Mesenchymal stem cell (in vitro differentiated cells and primary cell): ENCODE measurements at regions not wholly inside any gene's neighbourhood (a gene's known extent, or its start where the extent isn't known, plus 50 kb on each side); places are given as distances from the start of the nearest gene placed in this dataset.

Experiments used
- DNase-seq: peaks from one replicate; pipeline ENCODE4 v3.0.0-alpha.2; 2013
- H2AFZ ChIP-seq: one replicate; pipeline ENCODE4 v1.6.1; 2013; ENCODE audit warnings: low read depth, mild to moderate bottlenecking, control low read depth, inconsistent platforms, low read length, moderate library complexity
- H2AK5ac ChIP-seq: 2 replicates; pipeline ENCODE4 v1.6.1; 2013; ENCODE audit warnings: low read length, moderate library complexity, mild to moderate bottlenecking, inconsistent platforms; ENCODE audit not compliant: severe bottlenecking
- H2BK120ac ChIP-seq: one replicate; pipeline ENCODE4 v1.6.1; 2013; ENCODE audit warnings: low read depth, mild to moderate bottlenecking, inconsistent platforms, low read length, moderate library complexity
- H2BK12ac ChIP-seq, 2 experiments: one replicate each; pipeline ENCODE4 v1.6.1; 2013; ENCODE audit warnings: inconsistent platforms in 2 of 2, low read length in 2 of 2, mild to moderate bottlenecking in 2 of 2, moderate library complexity in 2 of 2, control low read depth in 1 of 2
- H2BK15ac ChIP-seq: one replicate; pipeline ENCODE4 v1.6.1; 2013; ENCODE audit warnings: mild to moderate bottlenecking, low read depth, inconsistent platforms; ENCODE audit not compliant: poor library complexity, severe bottlenecking
- H2BK5ac ChIP-seq: 2 replicates; pipeline ENCODE4 v1.6.1; 2013; ENCODE audit warnings: low read depth, mild to moderate bottlenecking, low read length, control low read depth, inconsistent platforms; ENCODE audit not compliant: poor library complexity, severe bottlenecking
- H3K14ac ChIP-seq, 2 experiments: one replicate each; pipeline ENCODE4 v1.6.1; 2013; ENCODE audit warnings: inconsistent platforms in 2 of 2, low read length in 2 of 2, control low read depth in 1 of 2, mild to moderate bottlenecking in 1 of 2, moderate library complexity in 1 of 2
- H3K18ac ChIP-seq, 2 experiments: one replicate each; pipeline ENCODE4 v1.6.1; 2013; ENCODE audit warnings: inconsistent platforms in 2 of 2, low read length in 2 of 2, control low read depth in 1 of 2, low read depth in 1 of 2, mild to moderate bottlenecking in 1 of 2
- H3K23ac ChIP-seq, 2 experiments: one replicate each; pipeline ENCODE4 v1.6.1; 2013; ENCODE audit warnings: inconsistent platforms in 2 of 2, low read length in 2 of 2, mild to moderate bottlenecking in 2 of 2, moderate library complexity in 2 of 2, control low read depth in 1 of 2
- H3K27ac ChIP-seq: 2 replicates; pipeline ENCODE4 v1.5.1; 2013; ENCODE audit warnings: mild to moderate bottlenecking, moderate library complexity, low read length, control low read depth, inconsistent platforms; ENCODE audit not compliant: poor library complexity, severe bottlenecking
- H3K27me3 ChIP-seq, 2 experiments: 2 replicates each; pipeline versions ENCODE4 v1.6.1 to v1.7.0; 2013; ENCODE audit warnings: low read length in 2 of 2, mild to moderate bottlenecking in 2 of 2, moderate library complexity in 2 of 2, control low read depth in 1 of 2, inconsistent platforms in 1 of 2; ENCODE audit not compliant: control insufficient read depth in 1 of 2, insufficient read depth in 1 of 2
- H3K36me3 ChIP-seq, 2 experiments: 2 replicates each; pipeline versions ENCODE4 v1.6.1 to v1.7.0; 2013; ENCODE audit warnings: low read length in 2 of 2, control low read depth in 1 of 2, inconsistent platforms in 1 of 2, low read depth in 1 of 2, mild to moderate bottlenecking in 1 of 2; ENCODE audit not compliant: insufficient read depth in 2 of 2, control insufficient read depth in 1 of 2
- H3K4ac ChIP-seq, 2 experiments: one replicate each; pipeline ENCODE4 v1.6.1; 2013; ENCODE audit warnings: inconsistent platforms in 2 of 2, low read length in 2 of 2, mild to moderate bottlenecking in 2 of 2, moderate library complexity in 2 of 2, control low read depth in 1 of 2, low read depth in 1 of 2
- H3K4me1 ChIP-seq: 2 replicates; pipeline ENCODE4 v1.6.1; 2013; ENCODE audit warnings: low read depth, low read length, control low read depth; ENCODE audit not compliant: control insufficient read depth, insufficient read depth
- H3K4me2 ChIP-seq: 2 replicates; pipeline ENCODE4 v1.6.1; 2013; ENCODE audit warnings: low read length, mild to moderate bottlenecking, inconsistent platforms; ENCODE audit not compliant: poor library complexity, severe bottlenecking
- H3K4me3 ChIP-seq, 2 experiments: 2 replicates each; pipeline versions ENCODE4 v1.5.1 to v1.7.0; 2013; ENCODE audit warnings: low read length in 2 of 2, mild to moderate bottlenecking in 2 of 2, control low read depth in 1 of 2, low read depth in 1 of 2; ENCODE audit not compliant: insufficient read depth in 1 of 2
- H3K79me1 ChIP-seq: replicated peaks from 2 replicates; pipeline ENCODE4 v1.6.1; 2013; ENCODE audit warnings: mild to moderate bottlenecking, control low read depth, low read length, inconsistent platforms; ENCODE audit not compliant: poor library complexity, severe bottlenecking
- H3K9ac ChIP-seq: 2 replicates; pipeline ENCODE4 v1.7.0; 2013; ENCODE audit warnings: mild to moderate bottlenecking, low read length, moderate library complexity
- H3K9me3 ChIP-seq: 2 replicates; pipeline ENCODE4 v1.7.0; 2013; ENCODE audit warnings: mild to moderate bottlenecking, low read length; ENCODE audit not compliant: control insufficient read depth
- H4K8ac ChIP-seq: one replicate; pipeline ENCODE4 v1.6.1; 2013; ENCODE audit warnings: inconsistent platforms, mild to moderate bottlenecking, low read length, moderate library complexity
- H4K91ac ChIP-seq: one replicate; pipeline ENCODE4 v1.6.1; 2013; ENCODE audit warnings: mild to moderate bottlenecking, low read length, inconsistent platforms
- WGBS: methylation state at CpG from one replicate; pipeline ENCODE4 v1.1.7; 2013; ENCODE audit warnings: mixed read lengths; 5-methylcytosine and 5-hydroxymethylcytosine counted together

DNA sequence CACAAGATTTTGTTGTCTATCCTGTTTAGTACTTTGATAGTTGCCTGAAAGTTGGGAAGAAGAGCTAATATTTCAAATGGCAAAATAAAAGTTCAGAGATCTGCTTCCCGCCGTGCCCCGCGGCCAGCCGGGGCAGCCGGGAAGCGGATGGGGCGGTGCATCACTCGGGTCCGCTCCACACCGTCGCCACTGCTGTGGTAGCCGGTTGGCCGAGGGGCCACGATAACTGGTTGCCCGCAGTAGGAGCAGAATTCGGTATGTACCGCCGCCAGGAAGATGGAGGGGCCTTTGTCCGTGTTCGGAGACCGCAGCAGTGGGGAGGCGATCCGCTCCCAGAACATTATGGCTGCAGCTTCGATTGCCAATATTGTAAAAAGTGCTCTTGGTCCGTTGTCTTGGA, 427.2 kb upstream of the PDE3A start:
- Histone ChIP-seq H2BK12ac (no peak overlapping the region), H3K4ac (no peak overlapping the region), H3K18ac (no peak overlapping the region), H3K36me3 (no peaks in the 10 kb centered on the region), H3K27ac (no peak overlapping the region), H3K4me3 (no peak overlapping the region), H2BK15ac (no peak overlapping the region), H2AFZ (no peak overlapping the region), H3K14ac (no peak overlapping the region), H4K91ac (no peak overlapping the region), H3K9me3 (no peaks in the 10 kb centered on the region), H2BK120ac (no peak overlapping the region), H4K8ac (no peak overlapping the region), H3K4me1 (no peaks in the 10 kb centered on the region), H3K9ac (no peak overlapping the region), H3K27me3 (no peaks in the 10 kb centered on the region), H2BK5ac (no peak overlapping the region), H2AK5ac (no peak overlapping the region), H3K79me1 (no peaks in the 10 kb centered on the region), H3K4me2 (no peak overlapping the region), H3K23ac (no peak overlapping the region)
- DNase-seq: no peak
- WGBS: 99% methylated on average over 26 of the region's 26 CpGs

DNA sequence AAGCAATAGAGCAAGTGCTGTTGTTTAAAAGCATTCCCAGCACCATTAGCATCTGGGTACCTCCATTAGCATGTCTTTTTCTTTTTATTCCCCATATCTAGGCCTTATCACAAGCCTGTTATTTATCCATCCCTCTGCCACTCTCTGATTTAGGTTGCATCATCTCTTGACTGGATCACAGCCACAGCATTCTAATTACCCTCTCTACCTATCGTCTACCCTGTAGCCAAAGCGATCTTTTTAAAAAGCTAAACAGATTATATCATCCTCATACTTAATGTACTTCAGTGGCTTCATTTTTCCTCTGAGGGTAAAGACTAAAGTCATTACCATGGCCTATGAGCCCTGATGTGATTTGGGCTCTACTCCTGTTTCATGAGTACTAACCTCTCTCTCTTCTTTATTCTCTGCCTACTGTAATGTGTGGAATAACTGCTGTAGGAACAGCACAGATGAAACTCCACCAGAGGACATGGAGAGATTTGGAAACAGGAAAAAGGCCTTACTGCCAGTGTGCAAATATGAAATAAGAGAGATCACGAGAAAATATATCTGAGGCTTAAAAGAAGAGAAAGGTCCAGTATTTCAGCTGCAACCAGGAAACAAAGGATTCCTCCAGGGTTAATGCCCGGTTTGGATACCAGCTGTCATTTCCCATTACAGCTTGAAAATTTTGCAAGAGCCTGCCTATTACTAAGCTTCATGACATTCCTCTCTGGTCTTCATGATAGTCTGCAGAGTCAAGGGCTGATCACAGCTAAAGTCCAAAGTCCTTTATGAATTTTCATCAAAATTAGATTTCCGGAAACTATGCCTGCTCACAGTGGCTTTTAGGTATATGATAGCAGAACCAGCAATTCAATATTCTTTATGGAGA, 422.5 kb upstream of the PDE3A start:
- H2BK15ac ChIP-seq: no peak overlapping the region
- no peaks in the 10 kb centered on the region for H3K36me3 ChIP-seq
- peak overlapping the region in 1 of 2 experiments; percentile 24 for H2BK12ac ChIP-seq
- peak overlapping the region in 1 of 2 experiments; percentile 16 for H3K4me3 ChIP-seq
- no peak overlapping the region for H2AK5ac ChIP-seq
- no peaks in the 10 kb centered on the region for H3K9me3 ChIP-seq
- peak overlapping the region; percentile 48 for H3K27ac ChIP-seq
- no peak overlapping the region for H2AFZ ChIP-seq
- 79% methylated on average over 5 of the region's 5 CpGs for WGBS
- H2BK5ac ChIP-seq: peak overlapping the region; percentile 35
- H3K4me2 ChIP-seq: no peak overlapping the region
- H3K4me1 ChIP-seq: no peaks in the 10 kb centered on the region
- H3K23ac ChIP-seq: no peak overlapping the region
- H3K9ac ChIP-seq: peak overlapping the region; percentile 50
- H3K14ac ChIP-seq: no peak overlapping the region
- H4K8ac ChIP-seq: no peak overlapping the region
- peak; percentile 76 for DNase-seq
- H3K18ac ChIP-seq: peak overlapping the region in 1 of 2 experiments; percentile 21
- no peak overlapping the region for H4K91ac ChIP-seq
- no peak overlapping the region for H3K4ac ChIP-seq
- no peak overlapping the region for H2BK120ac ChIP-seq
- H3K27me3 ChIP-seq: no peaks in the 10 kb centered on the region
- H3K79me1 ChIP-seq: no peaks in the 10 kb centered on the region

DNA sequence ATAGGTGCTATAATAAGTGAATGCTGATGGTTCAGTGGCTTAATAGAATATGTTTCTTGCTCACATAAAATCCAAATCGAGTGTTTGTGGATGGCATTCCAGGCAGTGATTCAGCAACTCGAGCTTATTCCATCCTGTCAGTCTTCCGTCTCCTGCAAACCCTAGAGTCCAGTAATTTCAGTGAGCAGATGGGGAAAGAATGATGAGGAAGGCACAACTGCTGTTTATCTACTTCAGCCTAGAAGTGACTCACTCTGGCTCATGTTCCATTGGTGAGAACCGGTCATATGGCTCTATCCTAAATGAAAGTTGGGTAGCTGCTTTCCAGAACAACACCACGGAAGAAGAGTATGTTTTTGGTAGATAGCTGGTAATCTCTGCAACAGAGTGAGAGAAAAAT, 421.8 kb upstream of the PDE3A start:
- Histone ChIP-seq H2BK120ac (no peak overlapping the region), H2AFZ (no peak overlapping the region), H3K36me3 (no peaks in the 10 kb centered on the region), H2BK15ac (no peak overlapping the region), H4K91ac (no peak overlapping the region), H2BK12ac (no peak overlapping the region), H4K8ac (no peak overlapping the region), H3K4ac (no peak overlapping the region), H3K9me3 (no peaks in the 10 kb centered on the region), H3K4me2 (peak overlapping the region; percentile 4), H3K4me3 (peak overlapping the region in 1 of 2 experiments; percentile 30), H3K27me3 (no peaks in the 10 kb centered on the region), H2BK5ac (no peak overlapping the region), H3K14ac (no peak overlapping the region), H3K27ac (peak overlapping the region; percentile 48), H3K18ac (no peak overlapping the region), H3K23ac (no peak overlapping the region), H3K4me1 (no peaks in the 10 kb centered on the region), H3K9ac (peak overlapping the region; percentile 50), H2AK5ac (no peak overlapping the region), H3K79me1 (no peaks in the 10 kb centered on the region)
- peak; percentile 96 for DNase-seq
- 10% methylated on average over 4 of the region's 5 CpGs for WGBS

- Histone ChIP-seq H3K27ac (no peak overlapping the region), H3K4me3 (no peak overlapping the region), H2BK12ac (no peak overlapping the region), H2AFZ (no peak overlapping the region), H3K23ac (no peak overlapping the region), H3K4me2 (no peak overlapping the region), H2AK5ac (no peak overlapping the region), H3K9me3 (no peaks in the 10 kb centered on the region), H3K9ac (peak overlapping the region; percentile 44), H3K14ac (no peak overlapping the region), H3K18ac (no peak overlapping the region), H3K36me3 (no peaks in the 10 kb centered on the region), H3K4ac (no peak overlapping the region), H4K8ac (no peak overlapping the region), H3K27me3 (no peaks in the 10 kb centered on the region), H3K79me1 (no peaks in the 10 kb centered on the region), H3K4me1 (no peaks in the 10 kb centered on the region), H2BK120ac (no peak overlapping the region), H2BK15ac (no peak overlapping the region), H2BK5ac (no peak overlapping the region), H4K91ac (no peak overlapping the region)
- DNase-seq: no peak
- WGBS: 97% methylated on average over 2 of the region's 3 CpGs
Measured at GRCh38 chr12:19947344-19947743, 421.0 kb upstream of the PDE3A start.
